HepG2 (cell line): ENCODE measurements at regions not wholly inside any gene's neighbourhood (a gene's known extent, or its start where the extent isn't known, plus 50 kb on each side); places are given as distances from the start of the nearest gene placed in this dataset.

Experiments used
- ATAC-seq: fragments of 200-7000 bp; cut with Tn5 transposase; 3 replicates; pipeline ENCODE4 v1.9.1; 2020; ENCODE audit warnings: mild to moderate bottlenecking, moderate library complexity
- BruUV-seq: library from RNA; stranded (reverse); fragments of 400-500 nt; replicated peaks from 2 replicates; lab custom pipeline; 2021; lab: Mats Ljungman, UMichigan
- CTCF ChIA-PET: fragments of 300-600 bp; formaldehyde crosslinking; extraction: SDS; loops from one replicate; lab custom pipeline; 2021; ENCODE audit warnings: low total read pairs, inconsistent platforms, low intra/inter-chr PET ratio; lab: Yijun Ruan, JAX
- POLR2A ChIA-PET: fragments of 350-600 bp; sonication (Branson Sonifier 250); formaldehyde crosslinking; loops from one replicate; lab custom pipeline; 2020; ENCODE audit warnings: antibody characterized with exemption, inconsistent platforms; lab: Yijun Ruan, JAX
- DNase-seq: peaks from one replicate; pipeline ENCODE4 v3.0.0-alpha.2; 2015; ENCODE audit warnings: low spot score
- FAIRE-seq: peaks from 3 replicates; lab custom pipeline; 2011; peaks lifted over from hg19 to GRCh38; lab: Jason Lieb, UNC
- H2AFZ ChIP-seq: one replicate; pipeline ENCODE4 v1.6.1; 2011; ENCODE audit warnings: low read length, inconsistent platforms
- H3K27ac ChIP-seq: fragments of 300-600 bp; 3 replicates; pipeline ENCODE4 v1.8.0; 2011; ENCODE audit warnings: mixed run types, mild to moderate bottlenecking, mixed read lengths, low read length, inconsistent platforms; ENCODE audit not compliant: insufficient read depth; ENCODE audit errors: extremely low read length
- H3K27me3 ChIP-seq, 2 experiments: fragments of 200-600 bp in 1 of 2; 2 replicates in 1 of 2; 3 replicates in 1 of 2; pipeline versions ENCODE4 v1.6.0 to v1.8.0; 2011; ENCODE audit warnings: low read length in 2 of 2, mild to moderate bottlenecking in 2 of 2, moderate library complexity in 2 of 2, inconsistent platforms in 1 of 2; ENCODE audit not compliant: insufficient read depth in 2 of 2, control insufficient read depth in 1 of 2
- H3K36me3 ChIP-seq, 2 experiments: fragments of 200-600 bp in 1 of 2; replicated peaks in 1 of 2; 2 replicates in 1 of 2; 3 replicates in 1 of 2; pipeline versions ENCODE4 v1.5.1 to v1.8.0; 2011; ENCODE audit warnings: low read length in 2 of 2, inconsistent platforms in 1 of 2; ENCODE audit not compliant: insufficient read depth in 2 of 2, control insufficient read depth in 1 of 2
- H3K4me1 ChIP-seq: 2 replicates; pipeline ENCODE4 v1.5.1; 2012; ENCODE audit warnings: low read length, inconsistent platforms; ENCODE audit not compliant: insufficient read depth
- H3K4me2 ChIP-seq: 2 replicates; pipeline ENCODE4 v1.6.0; 2011; ENCODE audit warnings: low read depth, low read length, inconsistent platforms
- H3K4me3 ChIP-seq, 3 experiments: fragments of 200-600 bp in 1 of 3; sonication (generic), shearing (Covaris generic) in 1 of 3; replicated peaks in 1 of 3; 2 replicates each; pipeline ENCODE4 v1.5.1; 2011 to 2016; ENCODE audit warnings: low read length in 3 of 3, inconsistent platforms in 2 of 3, low read depth in 2 of 3, mild to moderate bottlenecking in 2 of 3, control low read depth in 1 of 3, mixed read lengths in 1 of 3; ENCODE audit not compliant: insufficient read depth in 1 of 3
- H3K79me2 ChIP-seq: one replicate; pipeline ENCODE4 v1.6.1; 2011; ENCODE audit warnings: low read length, inconsistent platforms; ENCODE audit not compliant: insufficient read depth
- H3K9ac ChIP-seq: 2 replicates; pipeline ENCODE4 v1.6.0; 2011; ENCODE audit warnings: mild to moderate bottlenecking, low read depth, low read length, inconsistent platforms; ENCODE audit not compliant: insufficient read depth
- H3K9me3 ChIP-seq: 2 replicates; pipeline ENCODE4 v1.5.1; 2012; ENCODE audit warnings: mild to moderate bottlenecking, low read length
- H4K20me1 ChIP-seq: 2 replicates; pipeline ENCODE4 v1.6.0; 2011; ENCODE audit warnings: inconsistent platforms, mild to moderate bottlenecking, low read length, moderate library complexity; ENCODE audit not compliant: insufficient read depth
- MEIS1 ChIP-seq: sonication (generic); formaldehyde crosslinking; IDR thresholded peaks from 2 replicates; pipeline ENCODE4 v1.9.0; 2021; ENCODE audit warnings: mild to moderate bottlenecking, missing genetic modification reagents, moderate library complexity, borderline replicate concordance
- PRDM4 ChIP-seq: sonication (generic); formaldehyde crosslinking; IDR thresholded peaks from 2 replicates; pipeline ENCODE4 v1.9.0; 2021; ENCODE audit warnings: missing genetic modification reagents, borderline replicate concordance
- SRSF1 ChIP-seq: fragments of 200-400 bp; formaldehyde crosslinking; optimal IDR thresholded peaks from 2 replicates; pipeline ENCODE3; 2017; ENCODE audit warnings: mild to moderate bottlenecking, low read depth, low read length, moderate library complexity
- TCF12 ChIP-seq, 2 experiments: fragments of 450-650 bp in 1 of 2; sonication (generic) in 1 of 2; formaldehyde crosslinking in 1 of 2; IDR thresholded peaks; 2 replicates each; pipeline versions ENCODE4 v1.6.1 to v1.8.0; 2017 to 2022; ENCODE audit warnings: antibody characterized with exemption in 1 of 2, mild to moderate bottlenecking in 1 of 2, missing genetic modification reagents in 1 of 2, moderate library complexity in 1 of 2
- ZBTB43 ChIP-seq: sonication (generic); formaldehyde crosslinking; conservative IDR thresholded peaks from 2 replicates; pipeline ENCODE4 v1.4.0; 2020; ENCODE audit warnings: missing genetic modification reagents
- ZNF275 ChIP-seq: sonication (generic); formaldehyde crosslinking; IDR thresholded peaks from 2 replicates; pipeline ENCODE4 v1.8.0; 2022; ENCODE audit warnings: missing genetic modification reagents, mild to moderate bottlenecking, inconsistent platforms, borderline replicate concordance
- ZNF30 ChIP-seq: sonication (generic); formaldehyde crosslinking; IDR thresholded peaks from 2 replicates; pipeline ENCODE4 v1.5.0; 2020; ENCODE audit warnings: mild to moderate bottlenecking, missing genetic modification reagents
- ZNF557 ChIP-seq: sonication (generic); formaldehyde crosslinking; IDR thresholded peaks from 2 replicates; pipeline ENCODE4 v1.4.0; 2020; ENCODE audit warnings: missing genetic modification reagents
- ZNF629 ChIP-seq: sonication (generic); formaldehyde crosslinking; conservative IDR thresholded peaks from 2 replicates; pipeline ENCODE4 v1.5.0; 2020; ENCODE audit warnings: missing genetic modification reagents
- ZNF879 ChIP-seq: sonication (generic); formaldehyde crosslinking; IDR thresholded peaks from 2 replicates; pipeline ENCODE4 v1.8.1; 2023; ENCODE audit warnings: missing genetic modification reagents
- WGBS: methylation state at CpG from one replicate; pipeline ENCODE4 v1.1.6; 2017; ENCODE audit warnings: low lambda C conversion rate; 5-methylcytosine and 5-hydroxymethylcytosine counted together
- in situ Hi-C: cut with HindIII; loops from 2 replicates; pipeline ENCODE4 v1.10.0; 2017; ENCODE audit warnings: low pct_unique_long_range_greater_than_20kb; ENCODE audit not compliant: extremely low pct_ligation_motif_present
- intact Hi-C: fragments of 100-400 bp; cut with micrococcal nuclease; formaldehyde crosslinking; loops from one replicate; pipeline ENCODE4 v1.10.0; 2022; ENCODE audit not compliant: unreplicated experiment
- TF ChIP-seq, protein P1 (sequence below): sonication (generic); formaldehyde crosslinking; IDR thresholded peaks from 2 replicates; pipeline ENCODE4 v1.4.0; 2020; ENCODE audit warnings: missing genetic modification reagents
- TF ChIP-seq, protein P2 (sequence below): sonication (generic); formaldehyde crosslinking; conservative IDR thresholded peaks from 2 replicates; pipeline ENCODE4 v1.8.0; 2022; ENCODE audit warnings: missing genetic modification reagents

DNA sequence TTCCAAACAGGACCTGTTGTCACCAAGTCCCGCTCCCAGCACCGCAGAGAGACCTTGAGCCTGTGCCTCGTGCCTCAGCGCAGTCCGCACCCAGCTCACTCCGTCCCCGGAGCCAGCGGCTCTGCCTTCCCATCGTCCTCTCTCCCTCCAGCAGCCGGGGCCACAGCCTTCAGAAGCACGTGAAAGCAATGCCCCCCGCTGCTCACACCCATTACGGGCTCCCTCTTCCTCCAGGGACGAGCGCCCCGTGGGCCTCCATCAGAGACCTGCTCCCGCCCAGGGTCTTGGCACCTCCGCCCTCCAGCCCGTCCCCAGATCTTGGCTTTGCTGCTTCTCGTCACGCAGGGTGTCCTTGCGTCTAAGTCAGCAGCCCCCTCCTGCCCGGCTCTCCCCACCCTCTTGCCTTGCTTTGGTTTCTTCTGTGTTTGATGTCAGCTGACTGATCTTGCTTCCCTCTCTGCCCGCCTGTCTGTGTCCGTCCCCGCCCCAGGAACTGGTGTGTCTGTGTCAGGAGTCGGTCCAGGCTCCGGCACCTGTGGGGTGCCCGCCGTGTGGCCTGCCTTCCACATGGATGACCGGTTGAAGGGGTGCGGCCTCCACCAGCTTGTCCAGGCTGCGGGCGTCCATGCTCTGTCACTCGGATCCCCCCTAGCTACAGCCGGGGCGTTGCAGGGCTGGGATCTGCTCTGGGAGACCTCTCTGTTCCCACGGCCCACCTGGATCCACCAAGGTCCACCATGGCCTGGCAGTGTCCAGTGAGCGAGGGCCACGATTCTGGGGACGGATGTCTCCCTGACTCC, 61.9 kb downstream of the FOXL3 start:
- FAIRE-seq (no peak), ATAC-seq (no peak), DNase-seq (no peak)
- Histone ChIP-seq H3K36me3 (no peaks in the 10 kb centered on the region), H2AFZ (no peak overlapping the region), H3K27me3 (peaks cover 7 to 23% of the 10 kb centered on the region in 2 experiments; a peak in 4 of 5 replicates), H4K20me1 (no peaks in the 10 kb centered on the region), H3K4me2 (no peak overlapping the region), H3K4me1 (peaks cover 22% of the 10 kb centered on the region), H3K79me2 (no peaks in the 10 kb centered on the region), H3K9me3 (no peaks in the 10 kb centered on the region), H3K4me3 (no peak overlapping the region), H3K27ac (no peak overlapping the region), H3K9ac (no peak overlapping the region)
- WGBS: 78% methylated on average over 34 of the region's 41 CpGs
- ChIA-PET CTCF (no interaction called here), POLR2A (interaction anchor here (1.1 to 1.2 kb wide), 2 partner anchors 10 to 21 kb away, joined by 3 to 4 read pairs; no protein-coding TSS in a partner anchor)
- in situ Hi-C loops: no loop called here
- TF ChIP-seq SRSF1 (no peak), ZNF30 (CRISPR knock-in tag) (no peak), ZNF557 (no peak), TCF12 (IDR thresholded peaks at IDR 0.05) (no peak), TCF12 (CRISPR knock-in tag; IDR thresholded peaks at IDR 0.05) (no peak), ZNF629 (CRISPR knock-in tag) (no peak), PRDM4 (CRISPR knock-in tag) (no peak), ZBTB43 (no peak), ZNF275 (CRISPR knock-in tag) (no peak), MEIS1 (CRISPR knock-in tag) (no peak), ZNF879 (CRISPR knock-in tag) (no peak)
- TF ChIP-seq, protein P1, sequence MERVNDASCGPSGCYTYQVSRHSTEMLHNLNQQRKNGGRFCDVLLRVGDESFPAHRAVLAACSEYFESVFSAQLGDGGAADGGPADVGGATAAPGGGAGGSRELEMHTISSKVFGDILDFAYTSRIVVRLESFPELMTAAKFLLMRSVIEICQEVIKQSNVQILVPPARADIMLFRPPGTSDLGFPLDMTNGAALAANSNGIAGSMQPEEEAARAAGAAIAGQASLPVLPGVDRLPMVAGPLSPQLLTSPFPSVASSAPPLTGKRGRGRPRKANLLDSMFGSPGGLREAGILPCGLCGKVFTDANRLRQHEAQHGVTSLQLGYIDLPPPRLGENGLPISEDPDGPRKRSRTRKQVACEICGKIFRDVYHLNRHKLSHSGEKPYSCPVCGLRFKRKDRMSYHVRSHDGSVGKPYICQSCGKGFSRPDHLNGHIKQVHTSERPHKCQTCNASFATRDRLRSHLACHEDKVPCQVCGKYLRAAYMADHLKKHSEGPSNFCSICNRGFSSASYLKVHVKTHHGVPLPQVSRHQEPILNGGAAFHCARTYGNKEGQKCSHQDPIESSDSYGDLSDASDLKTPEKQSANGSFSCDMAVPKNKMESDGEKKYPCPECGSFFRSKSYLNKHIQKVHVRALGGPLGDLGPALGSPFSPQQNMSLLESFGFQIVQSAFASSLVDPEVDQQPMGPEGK (CRISPR knock-in tag): no peak
- TF ChIP-seq, protein P2, sequence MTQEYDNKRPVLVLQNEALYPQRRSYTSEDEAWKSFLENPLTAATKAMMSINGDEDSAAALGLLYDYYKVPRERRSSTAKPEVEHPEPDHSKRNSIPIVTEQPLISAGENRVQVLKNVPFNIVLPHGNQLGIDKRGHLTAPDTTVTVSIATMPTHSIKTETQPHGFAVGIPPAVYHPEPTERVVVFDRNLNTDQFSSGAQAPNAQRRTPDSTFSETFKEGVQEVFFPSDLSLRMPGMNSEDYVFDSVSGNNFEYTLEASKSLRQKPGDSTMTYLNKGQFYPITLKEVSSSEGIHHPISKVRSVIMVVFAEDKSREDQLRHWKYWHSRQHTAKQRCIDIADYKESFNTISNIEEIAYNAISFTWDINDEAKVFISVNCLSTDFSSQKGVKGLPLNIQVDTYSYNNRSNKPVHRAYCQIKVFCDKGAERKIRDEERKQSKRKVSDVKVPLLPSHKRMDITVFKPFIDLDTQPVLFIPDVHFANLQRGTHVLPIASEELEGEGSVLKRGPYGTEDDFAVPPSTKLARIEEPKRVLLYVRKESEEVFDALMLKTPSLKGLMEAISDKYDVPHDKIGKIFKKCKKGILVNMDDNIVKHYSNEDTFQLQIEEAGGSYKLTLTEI (CRISPR knock-in tag): no peak
- no TSS peak for BruUV-seq
- intact Hi-C loops: no loop called here
